PC-9 (cell line): ENCODE measurements at regions not wholly inside any gene's neighbourhood (a gene's known extent, or its start where the extent isn't known, plus 50 kb on each side); places are given as distances from the start of the nearest gene placed in this dataset.
"Not testable (repeated sequence)": the region's sequence is repeated elsewhere in the genome, so short reads cannot be mapped to it uniquely, and the experiment has no call there.

Experiments
- BruUV-seq: library from RNA; stranded (reverse); fragments of 400-500 nt; replicated peaks from 2 replicates; lab custom pipeline; 2021; lab: Mats Ljungman, UMichigan
- CTCF ChIA-PET: fragments of 300-600 bp; sonication (Branson Sonifier 250); formaldehyde crosslinking; loops from one replicate; lab custom pipeline; 2022; ENCODE audit warnings: antibody characterized with exemption; lab: Charles Lee
- POLR2A ChIA-PET: fragments of 300-600 bp; sonication (Branson Sonifier 250); formaldehyde crosslinking; loops from one replicate; lab custom pipeline; 2022; ENCODE audit warnings: antibody characterized with exemption; ENCODE audit not compliant: unreplicated experiment; lab: Charles Lee
- DNase-seq, 2 experiments: peaks; one replicate each; pipeline versions ENCODE4 v3.0.0 to v3.0.0-alpha.2; 2015 to 2022; ENCODE audit warnings: mixed read lengths in 1 of 2
- H2AFZ ChIP-seq: fragments of 200-600 bp; sonication (generic); 2 replicates; pipeline ENCODE4 v1.8.1; 2017; ENCODE audit warnings: antibody characterized with exemption
- H3F3A ChIP-seq: fragments of 200-600 bp; sonication (generic); 2 replicates; pipeline ENCODE4 v1.8.1; 2017; ENCODE audit warnings: antibody characterized with exemption, mild to moderate bottlenecking, low read depth; ENCODE audit not compliant: insufficient read depth
- H3K27ac ChIP-seq: fragments of 200-600 bp; sonication (generic); 2 replicates; pipeline ENCODE4 v1.6.1; 2016; ENCODE audit warnings: mixed run types
- H3K27me3 ChIP-seq: fragments of 200-600 bp; sonication (generic); 2 replicates; pipeline ENCODE4 v1.6.1; 2016; ENCODE audit warnings: low read depth, mixed run types; ENCODE audit not compliant: insufficient read depth
- H3K36me3 ChIP-seq: fragments of 200-600 bp; sonication (generic); 2 replicates; pipeline ENCODE4 v1.6.1; 2016; ENCODE audit warnings: low read depth, mixed run types
- H3K4me1 ChIP-seq: fragments of 200-600 bp; sonication (generic); replicated peaks from 2 replicates; pipeline ENCODE4 v1.6.1; 2016; ENCODE audit warnings: mixed run types; ENCODE audit not compliant: insufficient read depth
- H3K4me2 ChIP-seq: fragments of 200-600 bp; sonication (generic); 2 replicates; pipeline ENCODE4 v1.6.1; 2017; ENCODE audit warnings: mixed run types
- H3K4me3 ChIP-seq: fragments of 200-600 bp; sonication (generic); 2 replicates; pipeline ENCODE4 v1.6.1; 2016; ENCODE audit warnings: mixed run types
- H3K79me2 ChIP-seq: fragments of 200-600 bp; sonication (generic); 2 replicates; pipeline ENCODE4 v1.6.1; 2017; ENCODE audit warnings: low read depth, mixed run types
- H3K9me2 ChIP-seq: fragments of 200-600 bp; sonication (generic); 2 replicates; pipeline ENCODE4 v1.8.1; 2017; ENCODE audit warnings: mild to moderate bottlenecking; ENCODE audit not compliant: insufficient read depth
- H3K9me3 ChIP-seq: fragments of 200-600 bp; sonication (generic); 2 replicates; pipeline ENCODE4 v1.8.1; 2016; ENCODE audit warnings: low read depth; ENCODE audit not compliant: insufficient read depth
- H4K20me1 ChIP-seq: fragments of 200-600 bp; sonication (generic); 2 replicates; pipeline ENCODE4 v1.8.1; 2017; ENCODE audit not compliant: insufficient read depth
- EZH2 ChIP-seq: fragments of 200-600 bp; sonication (generic); IDR thresholded peaks from 2 replicates; pipeline ENCODE4 v1.8.0; 2017; ENCODE audit warnings: antibody characterized with exemption, low read depth
- intact Hi-C: fragments of 100-400 bp; cut with micrococcal nuclease; formaldehyde crosslinking; loops from one replicate; pipeline ENCODE4 v1.10.0; 2022; ENCODE audit not compliant: unreplicated experiment
- TF ChIP-seq, protein P1 (sequence below): fragments of 200-600 bp; sonication (generic); conservative IDR thresholded peaks from 2 replicates; pipeline ENCODE4 v1.6.1; 2017; ENCODE audit warnings: mixed run types, antibody characterized with exemption, mild to moderate bottlenecking, moderate library complexity

DNA sequence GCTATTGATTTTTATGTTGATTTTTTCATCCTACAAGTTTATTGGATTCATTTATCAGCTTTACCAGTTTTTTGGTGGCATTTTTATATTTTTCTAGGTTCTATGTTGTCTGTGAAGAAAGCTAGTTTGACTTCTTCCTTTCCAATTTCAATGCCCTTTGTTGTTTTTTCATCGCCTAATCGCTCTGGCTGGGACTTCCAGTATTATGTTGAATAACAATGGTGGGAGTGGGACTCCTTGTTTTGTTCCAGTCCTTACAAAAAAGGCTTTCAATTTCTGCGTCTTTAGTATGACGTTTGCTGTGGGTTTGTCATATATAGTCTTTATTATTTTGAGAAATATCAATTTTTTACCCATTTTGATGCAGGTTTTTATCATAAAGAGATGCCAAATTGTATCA is 175.6 kb upstream of the CCNH start:
- no peak for DNase-seq
- Histone ChIP-seq H3K9me3 (no peaks in the 10 kb centered on the region), H3K4me3 (no peak overlapping the region), H3K9me2 (no peaks in the 10 kb centered on the region), H3K4me1 (no peaks in the 10 kb centered on the region), H2AFZ (no peak overlapping the region), H3K27ac (no peak overlapping the region), H3F3A (no peaks in the 10 kb centered on the region), H3K27me3 (no peaks in the 10 kb centered on the region), H3K36me3 (no peaks in the 10 kb centered on the region), H3K4me2 (no peak overlapping the region), H4K20me1 (no peaks in the 10 kb centered on the region), H3K79me2 (no peaks in the 10 kb centered on the region)
- intact Hi-C loops, result loop anchor here (2.0 kb wide), 1 partner anchor 68 kb away; no protein-coding TSS in a partner anchor
- TF ChIP-seq EZH2, result no peak
- TF ChIP-seq, protein P1, sequence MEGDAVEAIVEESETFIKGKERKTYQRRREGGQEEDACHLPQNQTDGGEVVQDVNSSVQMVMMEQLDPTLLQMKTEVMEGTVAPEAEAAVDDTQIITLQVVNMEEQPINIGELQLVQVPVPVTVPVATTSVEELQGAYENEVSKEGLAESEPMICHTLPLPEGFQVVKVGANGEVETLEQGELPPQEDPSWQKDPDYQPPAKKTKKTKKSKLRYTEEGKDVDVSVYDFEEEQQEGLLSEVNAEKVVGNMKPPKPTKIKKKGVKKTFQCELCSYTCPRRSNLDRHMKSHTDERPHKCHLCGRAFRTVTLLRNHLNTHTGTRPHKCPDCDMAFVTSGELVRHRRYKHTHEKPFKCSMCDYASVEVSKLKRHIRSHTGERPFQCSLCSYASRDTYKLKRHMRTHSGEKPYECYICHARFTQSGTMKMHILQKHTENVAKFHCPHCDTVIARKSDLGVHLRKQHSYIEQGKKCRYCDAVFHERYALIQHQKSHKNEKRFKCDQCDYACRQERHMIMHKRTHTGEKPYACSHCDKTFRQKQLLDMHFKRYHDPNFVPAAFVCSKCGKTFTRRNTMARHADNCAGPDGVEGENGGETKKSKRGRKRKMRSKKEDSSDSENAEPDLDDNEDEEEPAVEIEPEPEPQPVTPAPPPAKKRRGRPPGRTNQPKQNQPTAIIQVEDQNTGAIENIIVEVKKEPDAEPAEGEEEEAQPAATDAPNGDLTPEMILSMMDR, result no peak
- BruUV-seq, result no TSS peak
- ChIA-PET POLR2A (no interaction called here), CTCF (no interaction called here)

DNA sequence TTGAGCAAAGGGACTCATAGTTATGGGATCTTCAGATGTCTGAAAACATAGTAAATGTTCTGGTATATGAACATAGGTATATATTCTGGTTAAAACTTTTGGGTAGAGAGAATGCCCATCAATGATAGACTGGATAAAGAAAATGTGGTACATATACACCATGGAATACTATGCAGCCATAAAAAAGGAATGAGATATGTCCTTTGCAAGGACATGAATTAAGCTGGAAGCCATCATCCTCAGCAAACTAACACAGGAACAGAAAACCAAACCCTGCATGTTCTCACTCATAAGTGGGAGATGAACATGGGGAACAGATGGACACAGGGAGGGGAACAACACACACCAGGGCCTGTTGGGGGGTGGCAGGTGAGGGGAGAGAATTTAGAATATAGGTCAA is 171.0 kb upstream of the CCNH start:
- H3K4me3 ChIP-seq, intact Hi-C loops, H4K20me1 ChIP-seq, H3K4me1 ChIP-seq, H3K27me3 ChIP-seq, H3K9me3 ChIP-seq, H3F3A ChIP-seq, CTCF ChIA-PET, H3K79me2 ChIP-seq, H3K4me2 ChIP-seq, POLR2A ChIA-PET, H3K9me2 ChIP-seq, BruUV-seq, H3K27ac ChIP-seq, DNase-seq, H2AFZ ChIP-seq, H3K36me3 ChIP-seq: not testable (repeated sequence)

DNA sequence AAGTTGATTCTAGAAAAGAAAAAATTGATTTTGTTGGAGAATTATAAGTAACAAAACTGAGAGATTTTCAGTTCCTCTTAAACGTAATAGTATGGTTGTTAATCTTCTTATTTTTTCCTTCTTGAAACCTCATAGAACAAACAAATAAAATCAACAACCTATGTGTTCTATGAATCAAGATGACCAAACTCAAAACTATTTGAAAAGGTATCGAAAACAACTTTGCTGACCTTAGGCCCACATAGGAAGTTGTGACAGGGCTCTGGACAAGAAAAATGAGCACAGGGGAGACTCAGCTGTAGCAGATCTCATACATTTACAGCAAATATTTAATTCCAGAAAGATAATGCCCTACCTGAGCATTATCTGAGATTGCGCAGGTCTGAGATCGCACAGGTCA is 169.4 kb upstream of the CCNH start:
- Histone ChIP-seq H4K20me1 (no peaks in the 10 kb centered on the region), H3K27me3 (no peaks in the 10 kb centered on the region), H3K27ac (no peak overlapping the region), H3K4me3 (no peak overlapping the region), H3F3A (no peaks in the 10 kb centered on the region), H3K4me2 (no peak overlapping the region), H2AFZ (no peak overlapping the region), H3K79me2 (no peaks in the 10 kb centered on the region), H3K9me3 (no peaks in the 10 kb centered on the region), H3K9me2 (no peaks in the 10 kb centered on the region), H3K36me3 (no peaks in the 10 kb centered on the region), H3K4me1 (no peaks in the 10 kb centered on the region)
- TF ChIP-seq, protein P1, result no peak
- no TSS peak for BruUV-seq
- no peak for DNase-seq
- intact Hi-C loops, result no loop called here
- POLR2A ChIA-PET, result no interaction called here
- CTCF ChIA-PET, result no interaction called here

DNA sequence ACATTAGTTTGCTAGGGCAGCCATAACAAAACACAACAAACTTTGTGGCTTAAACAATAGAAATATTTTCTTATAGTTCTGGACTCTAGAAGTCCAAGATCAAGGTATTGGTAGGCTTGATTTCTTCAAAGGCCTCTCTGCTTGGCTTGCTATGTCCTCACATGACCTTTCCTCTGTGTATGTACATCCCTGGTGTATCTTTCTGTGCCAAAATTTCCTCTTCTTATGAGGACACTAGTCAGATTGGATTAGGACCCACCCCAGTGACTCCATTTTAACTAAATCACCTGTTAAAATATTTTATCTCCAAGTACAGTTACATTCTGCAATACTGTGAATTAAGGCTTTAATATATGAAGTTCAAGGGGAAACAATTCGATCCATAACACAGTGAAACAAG is 168.9 kb upstream of the CCNH start:
- Histone ChIP-seq H3K27me3 (no peaks in the 10 kb centered on the region), H4K20me1 (no peaks in the 10 kb centered on the region), H3K4me1 (no peaks in the 10 kb centered on the region), H3F3A (no peaks in the 10 kb centered on the region), H3K9me3 (no peaks in the 10 kb centered on the region), H3K79me2 (no peaks in the 10 kb centered on the region), H3K27ac (no peak overlapping the region), H3K36me3 (no peaks in the 10 kb centered on the region), H3K4me3 (no peak overlapping the region), H2AFZ (no peak overlapping the region), H3K4me2 (no peak overlapping the region), H3K9me2 (no peaks in the 10 kb centered on the region)
- ChIA-PET POLR2A (no interaction called here), CTCF (no interaction called here)
- no peak for DNase-seq
- no TSS peak for BruUV-seq
- TF ChIP-seq EZH2, result no peak
- TF ChIP-seq, protein P1, result no peak
- intact Hi-C loops, result no loop called here
